Choroid plexus epithelial cell (primary cell): ENCODE measurements at regions not wholly inside any gene's neighbourhood (a gene's known extent, or its start where the extent isn't known, plus 50 kb on each side); places are given as distances from the start of the nearest gene placed in this dataset.

Experiments
- DNase-seq: peaks from one replicate; pipeline ENCODE4 v3.0.0-alpha.2; 2010; ENCODE audit warnings: low read depth
- H3K4me3 ChIP-seq: 2 replicates; pipeline ENCODE4 v1.5.1; 2011; ENCODE audit warnings: low read depth, mild to moderate bottlenecking, control low read depth, low read length, moderate library complexity
- CTCF ChIP-seq: conservative IDR thresholded peaks from 2 replicates; pipeline ENCODE4 v1.5.1; 2011; ENCODE audit warnings: low read depth, mild to moderate bottlenecking, control low read depth, inconsistent platforms, low read length, moderate library complexity

- DNase-seq, result no peak
- no peak for TF ChIP-seq CTCF
- no peak overlapping the region for H3K4me3 ChIP-seq
Measured at GRCh38 chr6:12379181-12379580, 89.0 kb downstream of the EDN1 start.

GRCh38 chr6:12381587-12381986 is 91.4 kb downstream of the EDN1 start:
- no peak for DNase-seq
- TF ChIP-seq CTCF, result no peak
- H3K4me3 ChIP-seq, result no peak overlapping the region

- H3K4me3 ChIP-seq, result no peak overlapping the region
- TF ChIP-seq CTCF, result no peak
- no peak for DNase-seq
Measured at GRCh38 chr6:12383448-12383847, 93.3 kb downstream of the EDN1 start.

- H3K4me3 ChIP-seq, result no peak overlapping the region
- no peak for TF ChIP-seq CTCF
- DNase-seq, result no peak
Measured at GRCh38 chr6:12384357-12384912, 94.3 kb downstream of the EDN1 start.

GRCh38 chr6:12385316-12385715 is 95.2 kb downstream of the EDN1 start:
- DNase-seq, result no peak
- no peak for TF ChIP-seq CTCF
- H3K4me3 ChIP-seq, result no peak overlapping the region

- DNase-seq, result no peak
- no peak for TF ChIP-seq CTCF
- H3K4me3 ChIP-seq, result no peak overlapping the region
Measured at GRCh38 chr6:12386816-12387215, 96.7 kb downstream of the EDN1 start.

- H3K4me3 ChIP-seq, result no peak overlapping the region
- no peak for DNase-seq
- no peak for TF ChIP-seq CTCF
Measured at GRCh38 chr6:12391472-12391871, 101.3 kb downstream of the EDN1 start.
